ENCODE measurements at regions not wholly inside any gene's neighbourhood (a gene's known extent, or its start where the extent isn't known, plus 50 kb on each side); places are given as distances from the start of the nearest gene placed in this dataset.
"Not testable (repeated sequence)": the region's sequence is repeated elsewhere in the genome, so short reads cannot be mapped to it uniquely, and the experiment has no call there.

DNA sequence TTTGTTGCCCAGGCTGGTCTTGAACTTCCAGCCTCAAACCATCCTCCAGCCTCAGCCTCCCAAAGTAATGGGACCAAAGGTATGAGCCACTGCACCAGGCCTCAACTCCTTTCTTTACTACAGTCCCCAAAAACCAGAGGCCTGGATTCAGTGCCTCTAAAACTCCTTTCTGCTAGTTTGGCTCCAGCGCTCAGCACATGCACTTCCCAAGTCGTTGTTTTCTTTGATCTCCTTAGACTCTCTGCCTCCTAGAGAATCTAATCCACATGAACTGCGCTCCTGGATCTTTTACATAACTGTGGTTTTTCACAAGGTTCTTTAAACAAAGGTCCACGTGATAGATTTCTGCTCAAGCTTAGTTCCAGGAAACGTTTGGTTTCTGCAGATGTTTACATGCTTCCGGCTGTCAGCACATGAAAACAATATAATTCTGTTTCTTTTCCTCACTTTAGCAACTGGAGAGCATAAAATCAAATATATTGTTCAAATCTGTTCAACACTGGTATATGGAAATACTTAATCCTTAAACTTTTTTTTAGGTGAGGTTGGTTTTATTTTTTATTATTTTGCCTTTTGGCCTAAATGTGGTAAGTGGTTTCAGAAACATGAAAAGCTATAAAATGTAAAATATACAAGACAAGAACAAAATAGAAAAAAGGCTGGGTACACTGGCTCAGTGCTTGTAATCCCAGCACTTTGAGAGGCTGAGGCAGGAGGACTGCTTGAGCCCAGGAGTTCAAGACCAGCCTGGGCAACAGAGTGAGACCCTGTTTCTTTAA, 270.5 kb upstream of the MKLN1 start:
- no peak for DNase-seq

DNA sequence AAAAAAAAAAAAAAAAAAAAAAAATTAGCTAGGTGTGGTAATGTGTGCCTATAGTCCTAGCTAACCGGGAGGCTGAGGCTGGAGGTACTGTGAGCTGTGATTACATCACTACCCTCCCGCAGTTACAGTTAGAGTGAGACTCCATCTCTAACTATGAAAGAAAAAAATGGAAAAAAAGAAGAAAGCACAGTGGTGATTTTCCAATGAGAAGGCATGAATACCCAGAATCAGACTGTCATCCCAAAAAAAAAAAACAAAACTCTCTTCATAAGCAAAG, 269.9 kb upstream of the MKLN1 start:
- DNase-seq: no peak

DNA sequence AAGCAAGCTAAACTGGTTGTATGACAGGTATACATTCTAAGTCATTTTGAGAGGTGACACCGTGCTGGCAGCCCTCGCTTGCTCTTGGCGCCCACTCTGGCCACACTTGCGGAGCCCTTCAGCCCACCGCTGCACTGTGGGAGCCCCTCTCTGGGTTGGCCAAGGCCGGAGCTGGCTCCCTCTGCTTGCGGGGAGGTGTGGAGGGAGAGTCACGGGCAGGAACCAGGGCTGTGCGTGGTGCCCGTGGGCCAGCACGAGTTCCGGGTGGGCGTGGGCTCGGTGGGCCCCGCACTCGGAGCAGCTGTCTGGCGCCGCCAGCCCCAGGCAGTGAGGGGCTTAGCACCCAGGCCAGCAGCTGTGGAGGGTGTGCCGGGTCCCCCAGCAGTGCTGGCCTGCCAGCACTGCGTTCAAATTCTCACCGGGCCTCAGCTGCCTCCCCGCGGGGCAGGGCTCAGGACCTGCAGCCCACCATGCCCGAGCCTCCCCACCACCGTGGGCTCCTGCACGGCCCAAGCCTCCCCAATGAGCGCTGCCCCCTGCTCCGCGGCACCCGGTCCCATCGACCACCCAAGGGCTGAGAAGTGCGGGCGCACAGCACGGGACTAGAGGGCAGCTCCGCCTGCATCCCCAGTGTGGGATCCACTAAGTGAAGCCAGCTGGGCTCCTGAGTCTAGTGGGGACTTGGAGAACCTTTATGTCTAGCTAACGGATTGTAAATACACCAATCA, 269.0 kb upstream of the MKLN1 start:
- not testable (repeated sequence) for DNase-seq

DNA sequence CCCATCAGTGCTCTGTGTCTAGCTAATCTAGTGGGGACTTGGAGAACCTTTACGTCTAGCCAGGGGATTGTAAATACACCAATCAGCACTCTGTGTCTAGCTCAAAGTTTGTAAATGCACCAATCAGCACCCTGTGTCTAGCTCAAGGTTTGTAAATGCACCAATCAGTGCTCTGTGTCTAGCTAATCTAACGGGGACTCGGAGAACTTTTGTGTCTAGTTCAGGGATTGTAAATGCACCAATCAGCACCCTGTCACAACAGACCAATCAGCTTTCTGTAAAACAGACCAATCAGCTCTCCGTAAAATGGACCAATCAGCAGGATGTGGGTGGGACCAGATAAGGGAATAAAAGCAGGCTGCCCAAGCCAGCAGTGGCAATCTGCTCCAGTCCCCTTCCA, 268.3 kb upstream of the MKLN1 start:
- not testable (repeated sequence) for DNase-seq

DNA sequence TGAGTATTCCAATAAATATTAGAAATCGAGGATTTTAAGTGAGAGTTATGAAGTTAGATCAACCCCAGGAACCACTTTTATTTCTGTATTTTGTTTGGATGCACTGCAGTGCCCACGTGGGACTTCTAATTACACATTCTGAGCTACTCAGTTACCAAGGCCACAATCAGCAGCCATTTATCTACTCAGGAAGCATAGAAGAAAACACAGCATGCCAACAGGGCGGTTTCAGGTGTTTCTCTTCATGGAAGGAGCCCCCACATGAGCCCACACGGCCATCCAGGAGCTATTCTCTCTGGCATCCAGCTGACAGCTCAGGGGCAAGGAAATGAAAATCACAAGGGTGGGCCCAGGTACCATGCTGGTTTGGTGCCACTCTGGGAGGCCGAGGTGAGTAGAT, 266.5 kb upstream of the MKLN1 start:
- no peak for DNase-seq

DNA sequence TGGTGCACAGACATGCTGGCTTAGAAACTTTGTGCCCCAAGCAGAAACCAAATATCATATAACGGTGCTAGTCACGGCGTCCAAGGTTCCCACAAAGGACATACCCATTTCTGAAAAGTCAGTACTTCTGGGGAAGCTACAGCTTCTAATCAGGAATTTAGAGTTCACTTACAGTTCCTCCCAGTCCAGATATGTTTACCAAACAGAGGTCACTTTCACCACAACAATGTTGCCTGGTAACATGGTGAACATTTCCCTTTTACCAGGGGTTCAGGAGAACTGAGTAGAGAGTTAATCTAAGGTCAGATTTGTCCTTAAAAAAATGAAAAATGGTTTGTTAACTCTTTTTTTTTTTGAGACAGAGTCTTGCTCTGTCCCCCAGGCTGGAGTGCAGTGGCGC, 265.9 kb upstream of the MKLN1 start:
- no peak for DNase-seq

DNA sequence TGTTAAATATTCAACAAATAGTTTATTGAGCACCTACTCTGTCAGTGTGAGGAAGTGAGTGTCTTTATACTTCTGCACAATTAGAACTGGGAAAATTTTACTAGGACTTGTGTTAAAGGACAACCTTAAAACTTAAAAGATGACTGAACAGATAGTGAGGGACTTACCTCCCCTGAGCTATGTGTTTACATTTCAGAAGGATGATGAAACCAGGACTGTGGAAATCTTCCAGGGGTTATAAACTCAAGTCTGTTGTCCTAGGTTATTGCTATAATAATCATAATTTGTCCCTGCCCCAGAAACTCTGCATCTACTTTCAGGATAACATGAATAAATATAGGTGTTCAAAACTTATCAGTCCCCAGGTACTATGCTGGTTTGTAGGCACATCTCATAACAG, 261.0 kb upstream of the MKLN1 start:
- DNase-seq: no peak

DNA sequence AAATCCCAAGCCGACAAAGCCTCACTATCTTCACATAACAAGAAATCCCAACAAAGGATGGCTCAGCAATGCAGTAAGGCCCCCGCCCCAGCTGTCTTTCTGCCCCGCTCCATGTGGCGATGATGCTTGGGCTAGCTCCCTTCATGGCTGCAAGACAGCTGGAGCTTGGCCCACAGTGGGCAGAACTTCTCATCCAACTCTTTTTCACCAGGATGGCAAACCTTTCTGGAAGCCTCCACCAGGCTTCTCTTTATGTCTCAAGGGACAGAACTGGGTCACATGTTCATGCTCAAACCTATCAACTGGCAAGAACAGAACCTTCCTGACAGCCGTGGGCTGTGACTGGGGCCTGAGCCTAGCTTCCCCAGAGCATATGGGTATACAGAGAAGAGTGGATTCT, 260.5 kb upstream of the MKLN1 start:
- no peak for DNase-seq

DNA sequence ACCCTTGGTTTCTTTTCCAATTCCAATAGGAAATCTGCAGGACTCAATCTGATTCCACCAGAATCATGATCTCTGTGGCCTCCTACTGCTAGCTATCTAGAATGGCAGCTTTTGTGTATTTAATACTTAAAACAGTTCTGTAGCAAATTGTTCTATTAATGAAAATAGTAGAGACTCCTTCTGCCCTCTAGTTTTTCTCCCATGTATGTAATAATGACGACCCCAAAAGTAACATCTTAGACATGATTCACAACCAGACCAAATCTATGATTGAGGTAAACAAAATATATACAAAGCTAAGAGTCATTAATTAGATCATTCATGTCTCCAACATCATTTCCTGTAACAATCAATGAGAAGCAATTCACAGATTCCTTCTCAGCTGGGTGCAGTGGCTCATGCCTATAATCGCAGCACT, 259.1 kb upstream of the MKLN1 start:
- no peak for DNase-seq

DNA sequence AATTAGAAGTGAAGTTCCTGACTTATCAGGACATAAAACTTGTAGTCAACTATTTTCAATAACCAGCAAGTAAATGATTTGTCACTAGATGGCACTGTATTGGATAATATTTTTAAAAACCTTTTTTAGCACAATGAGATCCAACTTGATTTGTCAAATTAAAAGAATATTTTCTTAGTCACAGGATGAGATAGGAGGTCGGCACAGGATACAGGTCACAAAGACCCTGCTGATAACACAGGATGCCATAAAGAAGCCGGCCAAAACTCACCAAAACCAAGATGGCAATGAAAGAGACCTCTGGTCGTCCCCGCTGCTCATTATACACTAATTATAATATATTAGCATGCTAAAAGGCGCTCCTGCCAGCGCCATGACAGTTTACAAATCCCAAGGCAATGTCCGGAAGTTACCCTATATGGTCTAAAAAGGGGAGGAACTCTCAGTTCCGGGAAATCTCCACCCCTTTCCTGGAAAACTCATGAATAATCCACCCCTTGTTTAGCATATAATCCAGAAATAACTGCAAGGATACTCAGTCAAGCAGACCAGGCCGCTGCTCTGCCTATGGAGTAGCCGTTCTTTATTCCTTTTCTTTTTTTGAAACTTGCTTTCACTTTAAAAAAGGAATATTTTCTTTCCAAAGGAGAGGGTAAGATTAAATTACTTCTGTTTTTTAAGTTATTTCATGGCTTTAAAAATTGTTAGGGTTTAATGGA, 255.7 kb upstream of the MKLN1 start:
- DNase-seq: no peak

DNA sequence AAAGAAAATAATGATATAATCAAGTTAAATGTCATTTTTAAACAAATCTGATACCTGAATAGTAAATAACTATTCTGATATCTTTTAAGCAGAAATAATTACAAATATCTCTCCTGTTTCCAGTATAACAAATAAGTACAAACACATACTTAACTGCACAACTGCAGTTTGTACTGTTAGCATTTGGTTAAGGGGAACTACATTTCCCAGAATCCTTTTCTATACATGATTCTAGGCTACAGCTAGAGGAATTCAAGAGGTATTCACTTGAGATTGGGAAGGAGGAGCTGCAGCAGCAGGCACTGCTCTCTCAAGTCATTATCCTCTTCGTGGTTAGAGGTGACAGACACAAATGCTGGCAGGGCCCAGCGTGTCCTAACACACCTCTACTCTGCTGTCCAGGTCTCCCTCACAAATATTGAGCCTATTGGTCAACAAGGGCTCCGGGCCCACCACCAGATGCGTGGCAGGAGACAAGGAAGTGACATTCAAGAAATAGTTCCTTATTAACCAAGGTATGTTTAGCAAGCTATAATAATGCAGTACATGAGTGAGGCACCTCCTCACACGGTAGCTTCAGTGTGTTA, 255.1 kb upstream of the MKLN1 start:
- DNase-seq: no peak

DNA sequence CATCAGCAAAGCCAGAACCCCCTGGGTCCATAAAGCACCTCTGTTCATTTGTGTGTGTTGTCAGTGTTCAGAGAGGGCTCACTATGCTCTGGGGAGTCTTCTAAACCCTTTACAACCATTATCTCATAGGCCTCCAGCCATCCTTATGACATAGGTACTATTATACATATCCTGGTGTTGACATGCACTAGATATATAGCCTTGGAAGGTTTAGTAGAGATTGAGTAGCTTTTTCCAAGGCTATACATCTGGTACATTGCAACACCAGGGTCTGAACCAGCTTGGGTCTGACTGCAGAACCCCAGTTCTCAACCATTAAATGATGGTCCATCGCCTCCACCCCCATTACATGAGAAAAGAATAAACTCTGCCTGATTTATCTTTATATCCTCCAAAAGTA, 253.6 kb upstream of the MKLN1 start:
- no peak for DNase-seq

DNA sequence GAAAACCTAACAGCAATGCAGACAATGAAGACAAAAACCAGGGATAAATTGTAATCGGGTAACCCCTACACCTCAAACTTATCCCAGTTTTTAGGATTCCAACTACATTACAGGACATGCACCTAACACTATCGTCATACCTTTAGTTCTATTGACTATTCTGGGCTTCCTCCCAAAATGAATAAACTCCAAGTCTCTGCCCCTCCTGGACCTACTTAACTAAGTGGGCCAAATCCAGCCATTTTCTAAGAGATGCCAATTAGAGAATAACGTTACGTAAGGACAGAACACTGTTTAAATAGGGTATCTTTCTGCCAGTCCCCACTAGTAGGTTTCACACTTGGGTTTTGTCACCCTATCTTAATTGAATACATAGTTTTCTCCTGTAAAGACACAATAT, 253.1 kb upstream of the MKLN1 start:
- DNase-seq: no peak

DNA sequence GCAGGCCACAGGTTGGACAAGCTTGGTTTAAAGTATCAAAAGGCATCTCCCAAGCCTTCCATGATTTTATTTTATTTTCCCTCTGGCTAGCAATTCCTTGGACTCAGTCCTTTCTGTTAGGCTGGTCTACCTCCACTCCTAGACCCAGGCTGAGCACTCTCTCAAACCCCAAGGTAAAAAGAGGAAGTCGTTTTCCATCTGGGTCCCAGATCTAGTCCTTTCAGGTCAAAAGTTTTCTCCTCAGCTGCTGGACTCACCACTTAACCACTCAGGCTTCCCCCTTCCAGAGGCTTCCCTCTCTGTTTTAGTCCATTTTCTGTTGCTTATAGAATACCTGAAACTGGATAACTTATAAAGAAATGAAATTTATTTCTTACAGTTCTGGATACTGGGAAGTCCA, 252.3 kb upstream of the MKLN1 start:
- DNase-seq: no peak

DNA sequence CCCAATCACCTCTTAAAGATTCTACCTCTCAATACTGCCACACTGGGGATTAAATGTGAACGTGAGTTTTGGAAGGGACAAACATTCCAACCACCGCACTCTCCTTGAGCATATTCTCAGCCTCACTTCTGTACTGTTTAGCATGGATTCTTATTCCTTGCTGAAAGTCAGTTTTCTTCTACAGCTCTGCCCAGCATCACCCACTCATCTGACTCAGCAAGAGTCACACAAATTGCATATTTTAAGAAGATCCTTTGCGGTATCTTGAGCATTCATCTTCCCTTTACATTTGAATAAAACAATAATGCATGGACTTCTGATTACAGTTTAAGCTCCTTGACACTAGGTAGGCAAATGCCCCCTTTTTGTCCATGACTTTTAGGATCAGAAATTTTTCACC, 251.6 kb upstream of the MKLN1 start:
- DNase-seq: no peak

DNA sequence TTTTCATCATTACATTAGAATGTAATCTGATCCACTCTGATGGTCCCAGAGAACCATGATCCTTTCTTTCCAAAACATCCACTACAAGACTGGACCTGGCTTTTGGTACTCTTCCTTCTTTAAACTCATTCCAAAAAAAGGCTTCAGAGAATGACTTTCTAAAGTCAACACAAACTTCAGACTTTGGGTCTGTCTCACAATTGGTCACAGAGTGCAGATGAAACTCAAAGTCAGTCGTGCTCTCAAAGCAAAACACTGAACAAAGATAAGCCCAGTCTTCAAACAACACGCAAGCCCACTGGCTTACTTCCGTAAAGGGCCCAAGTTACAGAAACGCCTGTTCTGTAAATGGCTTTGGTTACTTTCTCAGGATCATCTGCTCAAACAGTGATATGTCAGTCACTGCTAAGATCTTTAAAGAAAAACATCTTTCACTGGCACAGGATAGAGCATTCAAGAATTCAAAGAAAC, 250.9 kb upstream of the MKLN1 start:
- no peak for DNase-seq

DNA sequence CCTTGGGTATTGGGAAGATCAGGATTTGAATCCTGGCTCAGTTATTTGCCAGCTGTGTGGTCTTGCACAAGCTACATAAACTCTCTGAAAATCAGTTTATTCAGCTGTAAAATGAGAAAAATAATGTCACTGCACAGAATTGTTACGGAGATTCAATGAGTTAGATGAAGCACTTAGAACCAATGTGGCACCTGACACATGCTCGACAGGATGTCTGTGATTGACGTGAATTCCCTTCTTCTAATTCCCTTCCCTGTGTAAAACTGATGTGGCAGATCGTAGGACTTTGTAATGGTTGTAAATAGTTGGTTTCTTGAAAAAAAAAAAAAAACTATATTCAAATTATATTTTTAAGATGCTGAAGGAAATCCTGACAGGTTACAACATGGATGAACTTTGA, 249.9 kb upstream of the MKLN1 start:
- DNase-seq: no peak

DNA sequence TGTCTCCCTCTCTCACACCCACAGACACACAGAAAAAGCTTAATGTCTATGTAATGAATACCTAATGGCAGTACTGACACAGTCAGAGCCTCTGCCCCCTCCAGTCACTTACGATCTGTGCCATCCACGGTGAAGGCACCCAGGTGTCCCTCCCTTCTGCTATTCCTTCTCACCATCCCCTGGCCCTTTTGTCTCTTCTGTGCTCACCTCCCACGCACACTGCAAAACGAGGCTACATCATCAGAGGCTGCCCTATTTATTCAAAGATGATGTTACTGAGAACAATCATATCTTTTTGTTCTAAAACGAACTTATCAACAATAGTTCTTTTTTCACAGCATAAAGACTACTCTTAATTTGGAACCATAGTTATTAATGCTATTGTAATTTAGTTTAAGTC, 246.9 kb upstream of the MKLN1 start:
- DNase-seq: no peak

DNA sequence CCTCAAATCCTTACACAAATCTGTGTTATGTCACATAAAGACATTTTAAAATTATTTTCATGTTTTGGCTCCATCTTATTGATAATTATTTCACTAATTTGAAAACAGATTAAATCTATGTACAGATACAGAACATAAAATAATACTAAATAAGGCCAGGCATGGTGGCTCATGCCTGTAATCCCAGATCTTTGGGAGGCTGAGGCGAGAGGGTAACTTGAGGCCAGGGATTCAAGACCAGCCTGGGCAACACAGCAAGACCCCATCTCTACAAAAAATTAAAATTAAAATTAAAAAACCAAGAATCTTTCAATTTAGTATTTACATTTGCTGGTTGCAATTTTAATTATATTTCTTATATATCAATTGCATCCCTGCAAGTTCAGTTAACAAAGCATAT, 246.4 kb upstream of the MKLN1 start:
- DNase-seq: no peak

DNA sequence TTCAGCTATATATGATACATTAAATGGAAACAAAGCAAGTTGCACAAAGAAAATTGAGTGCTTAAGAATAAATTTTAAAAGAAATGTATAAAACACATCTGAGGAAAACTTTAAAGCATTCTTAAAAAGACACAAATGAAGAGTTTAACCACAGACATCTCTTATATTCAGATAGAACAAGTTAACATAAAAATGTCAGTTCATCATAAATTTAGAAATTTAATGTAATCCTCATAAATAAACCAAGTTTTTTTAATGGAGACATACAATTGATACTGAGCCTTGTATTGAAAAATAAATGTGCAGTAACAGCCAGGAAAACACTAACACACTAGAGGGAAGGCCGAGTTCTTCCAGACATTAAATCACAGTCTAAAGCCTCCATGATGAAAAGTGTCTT, 243.9 kb upstream of the MKLN1 start:
- no peak for DNase-seq

DNA sequence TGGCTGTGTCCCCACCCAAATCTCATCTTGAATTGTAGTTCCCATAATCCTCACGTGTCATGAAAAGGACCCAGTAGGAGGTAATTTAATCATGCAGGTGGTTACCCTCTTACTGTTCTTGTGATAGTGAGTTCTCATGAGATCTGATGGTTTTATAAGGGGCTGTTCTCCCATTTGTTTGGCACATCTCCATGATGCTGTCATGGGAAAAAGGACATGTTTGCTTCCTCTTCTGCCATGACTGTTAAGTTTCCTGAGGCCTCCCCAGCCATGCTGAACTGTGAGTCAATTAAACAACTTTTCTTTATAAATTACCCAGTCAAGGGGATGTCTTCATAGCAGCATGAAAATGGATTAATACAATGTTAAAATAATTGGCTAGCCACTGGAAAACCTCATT, 243.3 kb upstream of the MKLN1 start:
- DNase-seq: not testable (repeated sequence)

DNA sequence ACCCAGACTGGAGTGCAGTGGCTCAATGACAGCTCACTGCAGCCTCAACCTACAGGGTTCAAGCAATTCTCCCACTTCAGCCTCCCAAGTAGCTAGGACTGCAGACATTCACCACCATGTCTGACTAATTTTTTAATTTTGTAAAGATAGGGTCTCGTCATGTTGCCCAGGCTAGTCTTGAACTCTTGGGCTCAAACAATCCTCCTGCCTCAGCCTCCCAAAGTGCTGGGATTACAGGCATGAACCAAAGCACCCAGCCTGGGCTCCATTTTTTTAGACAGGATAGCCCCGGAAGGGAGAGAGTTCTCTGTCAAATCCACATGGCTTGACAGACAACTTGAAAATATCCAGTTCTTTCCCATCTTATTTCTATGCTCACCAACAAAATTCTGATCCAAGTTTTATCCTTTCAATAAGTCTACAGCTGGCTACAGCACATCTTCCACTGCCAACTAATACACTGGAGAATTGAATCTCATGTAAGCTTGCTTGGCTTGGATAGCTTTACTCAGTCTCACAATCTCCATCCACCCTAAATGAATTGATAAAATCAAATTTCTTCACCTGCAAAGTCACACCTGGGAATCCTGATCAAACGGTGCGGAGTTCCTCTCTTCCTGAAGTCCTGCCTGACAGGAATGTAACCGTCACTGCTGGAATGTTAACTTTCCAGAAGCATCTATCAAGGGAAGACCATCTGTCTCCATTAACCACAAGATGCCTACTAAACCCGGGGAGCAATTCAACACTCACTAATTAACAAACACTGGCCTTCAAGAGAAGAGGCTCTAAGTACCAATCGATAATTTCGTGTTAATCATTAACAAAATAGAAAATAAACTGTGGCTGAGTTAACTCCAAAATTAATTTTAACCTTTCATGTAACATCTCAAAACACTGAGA, 239.7 kb upstream of the MKLN1 start:
- DNase-seq: no peak

DNA sequence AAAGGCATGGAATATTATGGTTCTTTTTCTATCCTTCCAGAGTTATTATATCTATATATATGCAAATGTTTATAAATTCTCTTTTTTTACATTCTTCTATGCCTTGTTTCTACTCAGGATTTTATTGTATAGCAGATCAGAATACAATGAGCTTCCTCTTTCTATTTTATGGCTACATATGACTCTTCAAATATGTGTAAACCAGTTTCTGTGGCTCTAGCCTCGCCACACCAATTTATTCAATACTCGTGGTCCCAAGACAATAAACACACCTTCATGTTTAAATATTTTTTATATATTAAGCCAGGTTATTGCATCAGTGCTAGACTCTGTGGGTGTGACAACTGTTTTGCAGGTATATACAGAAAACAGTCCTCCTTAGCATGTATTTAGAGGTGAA, 237.5 kb upstream of the MKLN1 start:
- no peak for DNase-seq

All from activated CD4-positive, alpha-beta T cell treated with anti-CD3 and anti-CD28 coated beads, Interleukin-2, amount 50 U/mL, for 1 hour (primary cell).